GM21515 (cell line): ENCODE measurements at regions not wholly inside any gene's neighbourhood (a gene's known extent, or its start where the extent isn't known, plus 50 kb on each side); places are given as distances from the start of the nearest gene placed in this dataset.
"Not testable (repeated sequence)": the region's sequence is repeated elsewhere in the genome, so short reads cannot be mapped to it uniquely, and the experiment has no call there.

Experiments
- ATAC-seq: cut with Tn5 transposase; IDR thresholded peaks from one replicate; pipeline ENCODE4 v1.9.1; 2021; ENCODE audit not compliant: unreplicated experiment

GRCh38 chr9:34796924-34797323, 87.0 kb upstream of the CCL21 start:
- ATAC-seq = no peak

- no peak for ATAC-seq
Observed at GRCh38 chr9:34793428-34793827, 83.5 kb upstream of the CCL21 start.

GRCh38 chr9:34783951-34784487, 74.1 kb upstream of the CCL21 start:
- ATAC-seq = no peak

- ATAC-seq = no peak
Observed at GRCh38 chr9:34782372-34782771, 72.4 kb upstream of the CCL21 start.

GRCh38 chr9:34777666-34778065, 67.7 kb upstream of the CCL21 start:
- no peak for ATAC-seq

GRCh38 chr9:34773955-34774354, 64.0 kb upstream of the CCL21 start:
- no peak for ATAC-seq

GRCh38 chr9:34773306-34773910, 63.5 kb upstream of the CCL21 start:
- no peak for ATAC-seq

GRCh38 chr9:34771007-34771406, 61.1 kb upstream of the CCL21 start:
- ATAC-seq = no peak

GRCh38 chr9:34767087-34767486, 57.2 kb upstream of the CCL21 start:
- not testable (repeated sequence) for ATAC-seq

- ATAC-seq = not testable (repeated sequence)
Observed at GRCh38 chr9:34760196-34761040, 50.5 kb upstream of the CCL21 start.
